Loucy (cell line): ENCODE measurements at regions not wholly inside any gene's neighbourhood (a gene's known extent, or its start where the extent isn't known, plus 50 kb on each side); places are given as distances from the start of the nearest gene placed in this dataset.

ENCODE experiments used
- EZH2phosphoT487 ChIP-seq: fragments of 200-600 bp; IDR thresholded peaks from 2 replicates; pipeline ENCODE4 v1.6.1; 2018; ENCODE audit warnings: antibody characterized with exemption, mild to moderate bottlenecking, moderate library complexity, borderline replicate concordance
- TF ChIP-seq, protein P1 (sequence below): fragments of 200-600 bp; sonication (generic); conservative IDR thresholded peaks from 2 replicates; pipeline ENCODE4 v1.5.1; 2014; ENCODE audit warnings: mild to moderate bottlenecking, antibody characterized with exemption, low read length

- TF ChIP-seq, protein P1, sequence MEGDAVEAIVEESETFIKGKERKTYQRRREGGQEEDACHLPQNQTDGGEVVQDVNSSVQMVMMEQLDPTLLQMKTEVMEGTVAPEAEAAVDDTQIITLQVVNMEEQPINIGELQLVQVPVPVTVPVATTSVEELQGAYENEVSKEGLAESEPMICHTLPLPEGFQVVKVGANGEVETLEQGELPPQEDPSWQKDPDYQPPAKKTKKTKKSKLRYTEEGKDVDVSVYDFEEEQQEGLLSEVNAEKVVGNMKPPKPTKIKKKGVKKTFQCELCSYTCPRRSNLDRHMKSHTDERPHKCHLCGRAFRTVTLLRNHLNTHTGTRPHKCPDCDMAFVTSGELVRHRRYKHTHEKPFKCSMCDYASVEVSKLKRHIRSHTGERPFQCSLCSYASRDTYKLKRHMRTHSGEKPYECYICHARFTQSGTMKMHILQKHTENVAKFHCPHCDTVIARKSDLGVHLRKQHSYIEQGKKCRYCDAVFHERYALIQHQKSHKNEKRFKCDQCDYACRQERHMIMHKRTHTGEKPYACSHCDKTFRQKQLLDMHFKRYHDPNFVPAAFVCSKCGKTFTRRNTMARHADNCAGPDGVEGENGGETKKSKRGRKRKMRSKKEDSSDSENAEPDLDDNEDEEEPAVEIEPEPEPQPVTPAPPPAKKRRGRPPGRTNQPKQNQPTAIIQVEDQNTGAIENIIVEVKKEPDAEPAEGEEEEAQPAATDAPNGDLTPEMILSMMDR: no peak
- no peak for TF ChIP-seq EZH2phosphoT487
These were observed 379.5 kb downstream of the NFIB start for GRCh38 chr9:13934416-13934815.
